ENCODE measurements at regions not wholly inside any gene's neighbourhood (a gene's known extent, or its start where the extent isn't known, plus 50 kb on each side); places are given as distances from the start of the nearest gene placed in this dataset.

DNA sequence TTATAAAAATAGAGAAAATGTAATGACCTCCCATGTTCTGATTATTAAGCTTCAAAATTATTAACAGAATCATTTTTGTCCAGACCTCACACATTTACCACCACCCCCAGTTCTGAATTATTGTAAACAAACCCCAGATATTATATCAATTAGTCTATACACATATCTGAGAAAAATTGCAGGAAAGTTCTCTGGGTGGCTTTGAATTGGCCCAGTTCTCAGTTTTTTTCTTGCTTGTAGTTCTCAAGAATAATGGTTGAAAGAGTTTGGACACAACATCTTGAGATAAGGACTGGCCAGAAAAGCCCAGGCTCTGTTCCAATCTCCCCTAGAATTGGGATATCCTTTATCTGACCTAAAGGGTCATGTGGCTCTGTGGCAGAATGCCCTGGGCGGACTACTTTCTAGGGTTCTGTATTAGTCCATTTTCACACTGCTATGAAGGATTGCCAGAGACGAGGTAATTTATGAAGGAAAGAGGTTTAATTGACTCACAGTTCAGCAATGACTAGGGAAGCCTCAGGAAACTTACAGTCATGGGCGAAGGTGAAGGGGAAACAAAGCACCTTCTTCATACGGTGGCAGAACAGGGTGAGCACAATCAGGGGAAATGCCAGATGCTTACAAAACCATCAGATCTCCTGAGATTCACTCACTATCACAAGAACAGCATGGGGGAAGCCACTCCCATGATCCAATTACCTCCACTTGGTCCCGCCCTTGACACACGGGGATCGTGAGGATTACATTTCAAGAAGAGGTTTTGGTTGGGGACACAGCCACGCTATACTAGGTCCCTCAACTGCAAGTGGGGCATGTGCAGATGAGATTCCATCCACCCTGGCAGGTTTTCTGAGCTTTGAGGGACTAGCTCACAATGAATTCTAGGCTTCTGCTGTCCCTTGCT lies 1504.6 kb upstream of the FLRT2 start:
- no peaks in the 10 kb centered on the region for H3K27me3 Mint-ChIP-seq (ENCODE audit: low read depth)
- H3K9me3 Mint-ChIP-seq = peaks cover 27% of the 10 kb centered on the region
- peaks cover 31% of the 10 kb centered on the region for H3K4me1 Mint-ChIP-seq
- peak overlapping the region in 1 of 3 experiments; percentile 48 for H3K27ac Mint-ChIP-seq
- no peaks in the 10 kb centered on the region for H3K36me3 Mint-ChIP-seq (ENCODE audit: low read depth)
- TF ChIP-seq, protein P1, sequence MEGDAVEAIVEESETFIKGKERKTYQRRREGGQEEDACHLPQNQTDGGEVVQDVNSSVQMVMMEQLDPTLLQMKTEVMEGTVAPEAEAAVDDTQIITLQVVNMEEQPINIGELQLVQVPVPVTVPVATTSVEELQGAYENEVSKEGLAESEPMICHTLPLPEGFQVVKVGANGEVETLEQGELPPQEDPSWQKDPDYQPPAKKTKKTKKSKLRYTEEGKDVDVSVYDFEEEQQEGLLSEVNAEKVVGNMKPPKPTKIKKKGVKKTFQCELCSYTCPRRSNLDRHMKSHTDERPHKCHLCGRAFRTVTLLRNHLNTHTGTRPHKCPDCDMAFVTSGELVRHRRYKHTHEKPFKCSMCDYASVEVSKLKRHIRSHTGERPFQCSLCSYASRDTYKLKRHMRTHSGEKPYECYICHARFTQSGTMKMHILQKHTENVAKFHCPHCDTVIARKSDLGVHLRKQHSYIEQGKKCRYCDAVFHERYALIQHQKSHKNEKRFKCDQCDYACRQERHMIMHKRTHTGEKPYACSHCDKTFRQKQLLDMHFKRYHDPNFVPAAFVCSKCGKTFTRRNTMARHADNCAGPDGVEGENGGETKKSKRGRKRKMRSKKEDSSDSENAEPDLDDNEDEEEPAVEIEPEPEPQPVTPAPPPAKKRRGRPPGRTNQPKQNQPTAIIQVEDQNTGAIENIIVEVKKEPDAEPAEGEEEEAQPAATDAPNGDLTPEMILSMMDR (IDR thresholded peaks at IDR 0.05; ENCODE audit: unreplicated experiment in 3 of 3) = no peak
- H3K4me3 Mint-ChIP-seq = no peak overlapping the region

DNA sequence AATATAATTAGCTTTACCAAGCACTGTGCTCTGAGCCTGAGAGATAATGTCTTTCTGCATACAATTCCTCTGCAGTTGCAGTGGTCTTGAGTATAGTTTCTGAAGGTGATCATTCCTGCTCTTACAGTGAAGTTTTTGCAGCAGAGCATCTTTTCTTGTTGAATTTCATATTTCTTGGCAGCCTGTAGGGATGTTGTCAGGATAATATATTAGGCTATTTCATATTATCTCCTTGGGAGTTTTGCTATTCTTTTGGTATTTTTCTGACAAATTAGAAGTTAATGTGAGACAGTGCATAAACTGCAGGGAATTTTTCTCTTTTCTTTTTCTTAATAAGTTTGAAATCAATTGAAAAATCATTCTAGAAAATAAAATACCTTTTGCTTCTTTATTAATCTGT lies 1502.6 kb upstream of the FLRT2 start:
- Mint-ChIP-seq H3K36me3 (ENCODE audit: low read depth) (no peaks in the 10 kb centered on the region), H3K9me3 (peaks cover 7% of the 10 kb centered on the region), H3K4me3 (no peak overlapping the region), H3K4me1 (peaks cover 31% of the 10 kb centered on the region), H3K27me3 (ENCODE audit: low read depth) (peaks cover 9% of the 10 kb centered on the region), H3K27ac (peak overlapping the region in 2 of 3 experiments; percentile 61 to 84)
- TF ChIP-seq, protein P1 (IDR thresholded peaks at IDR 0.05; ENCODE audit: unreplicated experiment in 3 of 3) = no peak

DNA sequence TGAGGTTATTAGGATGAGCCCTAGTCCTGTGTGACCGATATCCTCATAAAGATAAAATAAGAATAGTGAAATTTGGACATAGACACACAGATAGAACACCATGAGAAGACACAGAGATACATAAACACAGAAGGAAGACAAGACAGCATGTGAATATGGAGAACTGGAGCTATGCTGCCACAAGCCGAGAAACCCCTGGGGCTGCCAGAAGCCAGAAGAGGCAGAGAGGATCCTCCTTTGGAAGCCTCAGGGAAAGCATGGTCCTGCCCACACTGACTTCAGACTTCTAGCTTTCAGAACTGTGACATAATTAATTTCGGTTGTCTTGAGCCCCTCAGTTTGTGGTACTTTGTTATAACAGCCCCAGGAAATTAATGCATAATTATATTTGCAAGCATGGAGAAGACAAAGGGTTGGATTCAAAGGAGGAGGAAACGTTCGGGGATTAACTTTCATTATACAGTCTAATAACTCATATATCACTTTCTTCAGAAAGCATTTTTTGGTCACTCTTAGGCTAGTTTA lies 1501.8 kb upstream of the FLRT2 start:
- Mint-ChIP-seq H3K9me3 (peaks cover 3% of the 10 kb centered on the region), H3K36me3 (ENCODE audit: low read depth) (no peaks in the 10 kb centered on the region), H3K27me3 (ENCODE audit: low read depth) (peaks cover 9% of the 10 kb centered on the region), H3K4me3 (no peak overlapping the region), H3K27ac (peak overlapping the region in 2 of 3 experiments; percentile 61 to 84), H3K4me1 (peaks cover 31% of the 10 kb centered on the region)
- TF ChIP-seq, protein P1 (IDR thresholded peaks at IDR 0.05; ENCODE audit: unreplicated experiment in 3 of 3) = no peak

DNA sequence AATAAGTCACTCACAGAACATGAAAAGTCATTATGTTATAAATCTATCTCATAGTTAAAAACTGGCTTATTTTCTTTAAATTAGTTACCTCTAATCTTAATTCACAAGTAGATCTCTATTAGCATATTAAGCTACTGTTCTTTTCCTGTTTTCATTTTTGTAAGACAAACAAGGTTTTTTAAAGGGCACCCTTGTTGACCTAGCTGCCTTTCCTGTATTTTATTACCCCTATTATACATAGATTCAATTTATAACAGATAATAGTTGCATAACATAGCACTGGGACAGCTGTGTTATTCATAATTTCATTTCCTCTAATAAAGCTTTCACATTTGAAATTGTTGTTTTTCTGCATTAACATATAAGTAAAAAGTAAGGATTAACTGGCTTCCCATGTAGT lies 1500.7 kb upstream of the FLRT2 start:
- H3K4me3 Mint-ChIP-seq = no peak overlapping the region
- H3K27me3 Mint-ChIP-seq (ENCODE audit: low read depth) = peaks cover 9% of the 10 kb centered on the region
- peaks cover 31% of the 10 kb centered on the region for H3K4me1 Mint-ChIP-seq
- TF ChIP-seq, protein P1 (IDR thresholded peaks at IDR 0.05; ENCODE audit: unreplicated experiment in 3 of 3) = no peak
- H3K36me3 Mint-ChIP-seq (ENCODE audit: low read depth) = no peaks in the 10 kb centered on the region
- no peak overlapping the region for H3K27ac Mint-ChIP-seq
- no peaks in the 10 kb centered on the region for H3K9me3 Mint-ChIP-seq

DNA sequence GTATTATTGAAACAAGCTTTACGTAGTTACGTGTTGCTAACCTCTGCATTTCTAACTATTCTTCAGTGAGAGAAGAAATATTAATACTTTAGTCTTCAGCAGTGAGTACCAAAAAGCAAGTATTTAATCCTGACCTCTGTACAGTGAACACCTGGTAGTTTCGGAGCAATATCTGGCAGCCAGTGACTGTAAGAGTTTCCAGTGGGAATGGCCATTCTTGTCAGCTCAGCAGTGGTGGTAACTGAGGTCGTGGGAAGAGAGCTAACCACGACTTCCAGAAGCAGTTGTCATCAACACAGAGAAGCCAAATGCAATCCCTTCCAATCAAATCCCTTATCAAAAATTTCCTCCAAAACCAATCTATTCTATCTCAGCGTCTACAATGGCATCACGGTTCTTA lies 1500.2 kb upstream of the FLRT2 start:
- Mint-ChIP-seq H3K4me3 (no peak overlapping the region), H3K27ac (peak overlapping the region in 1 of 3 experiments; percentile 12), H3K27me3 (ENCODE audit: low read depth) (peaks cover 9% of the 10 kb centered on the region), H3K9me3 (no peaks in the 10 kb centered on the region), H3K4me1 (peaks cover 31% of the 10 kb centered on the region), H3K36me3 (ENCODE audit: low read depth) (no peaks in the 10 kb centered on the region)
- TF ChIP-seq, protein P1 (IDR thresholded peaks at IDR 0.05; ENCODE audit: unreplicated experiment in 3 of 3) = no peak
